ENCODE measurements at regions not wholly inside any gene's neighbourhood (a gene's known extent, or its start where the extent isn't known, plus 50 kb on each side); places are given as distances from the start of the nearest gene placed in this dataset.
"Not testable (repeated sequence)": the region's sequence is repeated elsewhere in the genome, so short reads cannot be mapped to it uniquely, and the experiment has no call there.

GRCh38 chr13:85230691-85231093, 568.5 kb downstream of the SLITRK6 start:
- DNase-seq (ENCODE audit: low read depth, low spot score), result no peak

- no peak for DNase-seq (ENCODE audit: low read depth, low spot score)
Measured at GRCh38 chr13:85228692-85229091, 570.5 kb downstream of the SLITRK6 start.

GRCh38 chr13:85223883-85224656, 575.1 kb downstream of the SLITRK6 start:
- no peak for DNase-seq (ENCODE audit: low read depth, low spot score)

GRCh38 chr13:85216576-85216975, 582.6 kb downstream of the SLITRK6 start:
- DNase-seq (ENCODE audit: low read depth, low spot score), result no peak

- no peak for DNase-seq (ENCODE audit: low read depth, low spot score)
Measured at GRCh38 chr13:85212692-85213091, 586.5 kb downstream of the SLITRK6 start.

GRCh38 chr13:85204668-85205344, 594.4 kb downstream of the SLITRK6 start:
- DNase-seq (ENCODE audit: low read depth, low spot score), result no peak

- no peak for DNase-seq (ENCODE audit: low read depth, low spot score)
Measured at GRCh38 chr13:85197431-85197830, 601.8 kb downstream of the SLITRK6 start.

- no peak for DNase-seq (ENCODE audit: low read depth, low spot score)
Measured at GRCh38 chr13:85194482-85194881, 604.7 kb downstream of the SLITRK6 start.

GRCh38 chr13:85191996-85192718, 607.1 kb downstream of the SLITRK6 start:
- DNase-seq (ENCODE audit: low read depth, low spot score), result no peak

- DNase-seq (ENCODE audit: low read depth, low spot score), result no peak
Measured at GRCh38 chr13:85186356-85187045, 612.7 kb downstream of the SLITRK6 start.

GRCh38 chr13:85174291-85174690, 624.9 kb downstream of the SLITRK6 start:
- no peak for DNase-seq (ENCODE audit: low read depth, low spot score)

GRCh38 chr13:85170372-85170771, 628.8 kb downstream of the SLITRK6 start:
- no peak for DNase-seq (ENCODE audit: low read depth, low spot score)

- no peak for DNase-seq (ENCODE audit: low read depth, low spot score)
Measured at GRCh38 chr13:85166891-85167290, 632.3 kb downstream of the SLITRK6 start.

GRCh38 chr13:85163063-85163462, 636.2 kb downstream of the SLITRK6 start:
- no peak for DNase-seq (ENCODE audit: low read depth, low spot score)

- no peak for DNase-seq (ENCODE audit: low read depth, low spot score)
Measured at GRCh38 chr13:85148009-85148408, 651.2 kb downstream of the SLITRK6 start.

- DNase-seq (ENCODE audit: low read depth, low spot score), result no peak
Measured at GRCh38 chr13:85142351-85142927, 656.8 kb downstream of the SLITRK6 start.

GRCh38 chr13:85141401-85141800, 657.8 kb downstream of the SLITRK6 start:
- no peak for DNase-seq (ENCODE audit: low read depth, low spot score)

- no peak for DNase-seq (ENCODE audit: low read depth, low spot score)
Measured at GRCh38 chr13:85140192-85140591, 659.0 kb downstream of the SLITRK6 start.

GRCh38 chr13:85137516-85137915, 661.7 kb downstream of the SLITRK6 start:
- DNase-seq (ENCODE audit: low read depth, low spot score), result no peak

GRCh38 chr13:85132986-85133385, 666.2 kb downstream of the SLITRK6 start:
- no peak for DNase-seq (ENCODE audit: low read depth, low spot score)

- not testable (repeated sequence) for DNase-seq (ENCODE audit: low read depth, low spot score)
Measured at GRCh38 chr13:85123501-85123900, 675.7 kb downstream of the SLITRK6 start.

- DNase-seq (ENCODE audit: low read depth, low spot score), result no peak
Measured at GRCh38 chr13:85108356-85108755, 690.9 kb downstream of the SLITRK6 start.
